Breast epithelium (tissue), 4 donors: ENCODE measurements at regions not wholly inside any gene's neighbourhood (a gene's known extent, or its start where the extent isn't known, plus 50 kb on each side); places are given as distances from the start of the nearest gene placed in this dataset.

Source experiments
- DNase-seq, 2 donors: peaks; one replicate each; pipeline ENCODE4 v3.0.0-alpha.2; 2019; ENCODE audit warnings: low spot score in 2 of 2
- H3K27ac ChIP-seq, 2 donors: fragments of 200-600 bp; sonication (generic) in 1 of 2; one replicate each; pipeline ENCODE4 v1.5.1; 2016 to 2019; ENCODE audit warnings: mild to moderate bottlenecking in 1 of 2
- H3K27me3 ChIP-seq, 2 donors: fragments of 200-600 bp; sonication (generic) in 1 of 2; one replicate each; pipeline versions ENCODE4 v1.5.1 to v1.6.0; 2017 to 2019; ENCODE audit warnings: control low read depth in 1 of 2, mild to moderate bottlenecking in 1 of 2
- H3K36me3 ChIP-seq: fragments of 200-600 bp; one replicate; pipeline ENCODE4 v1.5.1; 2019
- H3K4me1 ChIP-seq, 2 donors: fragments of 200-600 bp; sonication (generic); one replicate each; pipeline ENCODE4 v1.5.1; 2016 to 2019; ENCODE audit warnings: control low read depth in 1 of 2
- H3K4me3 ChIP-seq, 3 donors: fragments of 200-600 bp; sonication (generic); 1 replicate in 2 of 3; 2 replicates in 1 of 3; pipeline ENCODE4 v1.5.1; 2016 to 2019; ENCODE audit warnings: mild to moderate bottlenecking in 3 of 3, moderate library complexity in 2 of 3
- H3K9me3 ChIP-seq, 2 donors: fragments of 200-600 bp; sonication (generic) in 1 of 2; one replicate each; pipeline ENCODE4 v1.5.1; 2016 to 2019; ENCODE audit warnings: control low read depth in 1 of 2
- POLR2A ChIP-seq: fragments of 450-650 bp; IDR thresholded peaks from one replicate; pipeline ENCODE4 v1.6.1; 2016; ENCODE audit warnings: antibody characterized with exemption, mild to moderate bottlenecking, moderate library complexity
- POLR2AphosphoS5 ChIP-seq, 3 donors: sonication (generic); formaldehyde crosslinking; IDR thresholded peaks; one replicate each; pipeline ENCODE4 v1.6.1; 2017; ENCODE audit warnings: antibody characterized with exemption in 3 of 3
- intact Hi-C: fragments of 100-400 bp; cut with DNase I; formaldehyde crosslinking; loops from one replicate; pipeline ENCODE4 v1.15.1; 2023; ENCODE audit warnings: low total_unique reads
- TF ChIP-seq, protein P1 (sequence below), 3 donors: fragments of 450-650 bp; IDR thresholded peaks; one replicate each; pipeline ENCODE4 v1.5.1; 2016 to 2017; ENCODE audit warnings: antibody characterized with exemption in 3 of 3, mild to moderate bottlenecking in 3 of 3, moderate library complexity in 3 of 3

DNA sequence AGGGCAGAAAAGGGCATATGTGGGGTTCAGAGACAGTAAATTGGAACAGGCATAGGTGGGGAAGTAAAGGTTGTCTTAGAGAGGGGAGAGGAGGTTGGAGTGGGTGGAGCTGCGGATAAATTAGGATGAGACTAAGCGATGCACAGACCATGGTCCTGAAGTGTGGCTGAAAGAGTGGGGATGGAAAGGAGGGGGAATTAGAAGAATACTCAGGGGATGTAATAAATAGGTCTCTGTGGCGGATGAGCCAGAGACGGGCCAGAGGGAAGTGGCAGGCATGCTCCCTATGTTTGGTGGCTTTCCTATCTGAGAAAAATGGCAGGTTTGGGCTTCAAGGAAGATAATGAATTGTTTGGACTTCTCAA, 123.4 kb downstream of the OLFM4 start:
- TF ChIP-seq POLR2AphosphoS5 (IDR thresholded peaks at IDR 0.05) = no peak
- TF ChIP-seq, protein P1, sequence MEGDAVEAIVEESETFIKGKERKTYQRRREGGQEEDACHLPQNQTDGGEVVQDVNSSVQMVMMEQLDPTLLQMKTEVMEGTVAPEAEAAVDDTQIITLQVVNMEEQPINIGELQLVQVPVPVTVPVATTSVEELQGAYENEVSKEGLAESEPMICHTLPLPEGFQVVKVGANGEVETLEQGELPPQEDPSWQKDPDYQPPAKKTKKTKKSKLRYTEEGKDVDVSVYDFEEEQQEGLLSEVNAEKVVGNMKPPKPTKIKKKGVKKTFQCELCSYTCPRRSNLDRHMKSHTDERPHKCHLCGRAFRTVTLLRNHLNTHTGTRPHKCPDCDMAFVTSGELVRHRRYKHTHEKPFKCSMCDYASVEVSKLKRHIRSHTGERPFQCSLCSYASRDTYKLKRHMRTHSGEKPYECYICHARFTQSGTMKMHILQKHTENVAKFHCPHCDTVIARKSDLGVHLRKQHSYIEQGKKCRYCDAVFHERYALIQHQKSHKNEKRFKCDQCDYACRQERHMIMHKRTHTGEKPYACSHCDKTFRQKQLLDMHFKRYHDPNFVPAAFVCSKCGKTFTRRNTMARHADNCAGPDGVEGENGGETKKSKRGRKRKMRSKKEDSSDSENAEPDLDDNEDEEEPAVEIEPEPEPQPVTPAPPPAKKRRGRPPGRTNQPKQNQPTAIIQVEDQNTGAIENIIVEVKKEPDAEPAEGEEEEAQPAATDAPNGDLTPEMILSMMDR (IDR thresholded peaks at IDR 0.05) = peak in 1 of 3 donors; percentile 4
- H3K36me3 ChIP-seq = no peaks in the 10 kb centered on the region

DNA sequence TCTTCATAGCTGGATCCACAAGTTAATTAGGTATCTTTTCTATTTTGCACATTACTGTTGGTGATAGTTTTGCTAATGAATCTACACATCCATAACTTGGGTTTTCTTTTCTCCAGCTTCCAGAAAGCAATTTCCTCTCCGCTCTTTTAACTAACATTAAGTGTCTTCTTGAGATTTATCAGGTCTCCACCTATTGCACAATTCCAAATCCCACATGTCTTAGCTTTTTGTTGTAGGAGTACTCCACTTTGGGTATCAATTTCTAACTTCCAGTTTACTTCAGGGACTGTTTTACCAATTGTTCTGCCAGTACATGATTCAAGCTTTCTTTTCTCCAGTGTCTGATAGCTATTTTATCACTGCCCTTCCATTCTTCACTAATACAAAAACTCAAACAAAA, 129.6 kb downstream of the OLFM4 start:
- peaks cover 0 to 8% of the 10 kb centered on the region in 2 donors for H3K27me3 ChIP-seq

More for the DNA sequence above, 123.4 kb downstream of the OLFM4 start:
- DNase-seq = no peak
- no peak overlapping the region for H3K27ac ChIP-seq
- H3K9me3 ChIP-seq = no peaks in the 10 kb centered on the region
- H3K4me3 ChIP-seq = no peak overlapping the region
- H3K27me3 ChIP-seq = peaks cover 0 to 11% of the 10 kb centered on the region in 2 donors
- H3K4me1 ChIP-seq = no peaks in the 10 kb centered on the region
- intact Hi-C loops = no loop called here

DNA sequence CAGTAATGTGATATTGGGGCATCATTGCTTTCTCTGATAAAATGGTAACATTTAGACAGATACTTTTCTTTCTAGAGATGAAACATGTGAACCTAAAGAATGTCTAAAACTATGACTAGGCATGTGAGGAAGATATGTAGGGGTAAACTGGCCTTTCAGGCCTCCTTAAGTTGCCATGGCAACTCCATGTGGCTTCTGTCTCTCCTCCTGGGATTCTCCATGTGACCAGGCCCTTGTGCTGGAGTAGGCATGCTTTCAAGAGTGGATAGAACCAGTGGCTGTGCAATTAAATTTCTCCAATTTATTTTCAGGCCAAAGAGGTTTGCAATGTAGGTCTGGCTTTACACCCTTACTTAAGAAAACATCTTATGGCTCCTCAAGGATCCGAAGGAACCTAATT, 130.8 kb downstream of the OLFM4 start:
- Histone ChIP-seq H3K9me3 (no peaks in the 10 kb centered on the region), H3K27ac (no peak overlapping the region), H3K4me1 (no peaks in the 10 kb centered on the region), H3K4me3 (no peak overlapping the region), H3K36me3 (no peaks in the 10 kb centered on the region), H3K27me3 (no peaks in the 10 kb centered on the region)
- intact Hi-C loops = no loop called here
- no peak for TF ChIP-seq POLR2A
- TF ChIP-seq, protein P1 (IDR thresholded peaks at IDR 0.05) = no peak
- no peak for TF ChIP-seq POLR2AphosphoS5 (IDR thresholded peaks at IDR 0.05)
- no peak for DNase-seq

More for the DNA sequence above, 129.6 kb downstream of the OLFM4 start:
- no peak for DNase-seq
- H3K27ac ChIP-seq = no peak overlapping the region
- no peaks in the 10 kb centered on the region for H3K9me3 ChIP-seq
- no peaks in the 10 kb centered on the region for H3K36me3 ChIP-seq
- TF ChIP-seq POLR2A (no peak), POLR2AphosphoS5 (IDR thresholded peaks at IDR 0.05) (no peak)
- TF ChIP-seq, protein P1 (IDR thresholded peaks at IDR 0.05) = no peak
- intact Hi-C loops = no loop called here
- H3K4me1 ChIP-seq = no peaks in the 10 kb centered on the region
- no peak overlapping the region for H3K4me3 ChIP-seq

DNA sequence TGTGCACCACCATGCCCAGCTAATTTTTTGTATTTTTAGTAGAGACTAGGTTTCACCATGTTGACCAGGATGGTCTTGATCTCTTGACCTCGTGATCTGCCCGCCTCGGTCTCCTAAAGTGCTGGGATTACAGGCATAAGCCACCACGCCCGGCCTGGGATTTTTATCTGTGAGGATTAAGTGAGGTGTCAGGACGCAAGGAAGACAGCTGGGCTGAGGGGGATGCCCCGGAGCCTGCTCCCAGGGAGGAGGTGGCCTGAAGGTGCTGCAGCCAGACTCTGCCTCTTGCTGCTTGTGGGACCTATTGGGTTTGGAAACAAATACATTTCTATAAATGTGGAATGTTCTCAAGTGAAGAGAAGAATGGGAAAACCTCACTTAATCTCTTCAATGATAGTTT, 131.6 kb downstream of the OLFM4 start:
- Histone ChIP-seq H3K4me3 (no peak overlapping the region), H3K4me1 (no peaks in the 10 kb centered on the region), H3K27me3 (no peaks in the 10 kb centered on the region), H3K9me3 (no peaks in the 10 kb centered on the region), H3K36me3 (no peaks in the 10 kb centered on the region), H3K27ac (no peak overlapping the region)
- no peak for DNase-seq
- intact Hi-C loops = no loop called here
- TF ChIP-seq POLR2A = no peak
- TF ChIP-seq POLR2AphosphoS5 (IDR thresholded peaks at IDR 0.05) = no peak
- TF ChIP-seq, protein P1 (IDR thresholded peaks at IDR 0.05) = no peak

DNA sequence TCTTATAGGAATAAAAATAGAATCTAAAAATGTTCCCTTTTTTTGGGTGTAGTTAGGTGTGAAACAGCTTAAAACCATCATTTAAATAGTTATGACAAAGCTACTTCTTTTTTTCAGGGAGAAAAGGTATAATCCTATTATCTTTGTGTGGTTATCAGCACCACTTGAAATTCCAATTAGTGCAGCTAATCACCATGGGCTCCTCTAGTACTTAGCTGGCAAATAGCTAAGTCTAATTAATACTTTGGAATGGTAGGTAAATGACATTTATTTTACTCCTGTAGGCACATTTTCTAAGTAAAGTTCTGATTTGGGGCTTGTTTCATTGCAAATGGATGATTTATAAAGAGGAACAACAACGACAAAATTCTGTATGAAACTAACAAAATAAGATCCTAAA, 132.6 kb downstream of the OLFM4 start:
- intact Hi-C loops = no loop called here
- H3K9me3 ChIP-seq = no peaks in the 10 kb centered on the region
- DNase-seq = no peak
- TF ChIP-seq POLR2A (no peak), POLR2AphosphoS5 (IDR thresholded peaks at IDR 0.05) (no peak)
- TF ChIP-seq, protein P1 (IDR thresholded peaks at IDR 0.05) = no peak
- no peak overlapping the region for H3K27ac ChIP-seq
- no peaks in the 10 kb centered on the region for H3K36me3 ChIP-seq
- no peak overlapping the region for H3K4me3 ChIP-seq
- no peaks in the 10 kb centered on the region for H3K4me1 ChIP-seq
- H3K27me3 ChIP-seq = no peaks in the 10 kb centered on the region
